ENCODE measurements at regions not wholly inside any gene's neighbourhood (a gene's known extent, or its start where the extent isn't known, plus 50 kb on each side); places are given as distances from the start of the nearest gene placed in this dataset.

- TF ChIP-seq ZBTB40 (IDR thresholded peaks at IDR 0.05; ENCODE audit: borderline replicate concordance) (peak; percentile 82), NKRF (conservative IDR thresholded peaks at IDR 0.05) (no peak), ETV6 (conservative IDR thresholded peaks at IDR 0.05 in 1 of 2, IDR thresholded peaks at IDR 0.05 in 1 of 2; ENCODE audit: borderline replicate concordance in 1 of 2, low read depth in 1 of 2) (peak in 1 of 2 experiments; percentile 97; a peak in 2 of 4 replicates), NFIC (IDR thresholded peaks at IDR 0.05; ENCODE audit: low read depth, low read length) (peak; percentile 99), HSF1 (IDR thresholded peaks at IDR 0.05; ENCODE audit: low read depth, low read length) (no peak), ESRRA (IDR thresholded peaks at IDR 0.05; ENCODE audit: low read length) (peak; percentile 31; the same call in 1 of the 2 replicates), PBX3 (IDR thresholded peaks at IDR 0.05; ENCODE audit: insufficient replicate concordance, low read depth, low read length) (peak; percentile 1), CUX1 (IDR thresholded peaks at IDR 0.05; ENCODE audit: insufficient replicate concordance, low read depth, low read length) (peak; percentile 89), ELK1 (IDR thresholded peaks at IDR 0.05; ENCODE audit: low read depth, low read length) (no peak), PAX8 (IDR thresholded peaks at IDR 0.05) (peak; percentile 99)
These were observed 275.3 kb downstream of the PARN start (continued) for GRCh38 chr16:14354561-14355351.
